ENCODE measurements at regions not wholly inside any gene's neighbourhood (a gene's known extent, or its start where the extent isn't known, plus 50 kb on each side); places are given as distances from the start of the nearest gene placed in this dataset.
"Not testable (repeated sequence)": the region's sequence is repeated elsewhere in the genome, so short reads cannot be mapped to it uniquely, and the experiment has no call there.

GRCh38 chr17:63189082-63189481 is 223.0 kb downstream of the TANC2 start:
- DNase-seq, result no peak

GRCh38 chr17:63189930-63190329 is 223.9 kb downstream of the TANC2 start:
- no peak for DNase-seq

GRCh38 chr17:63190821-63191370 is 224.9 kb downstream of the TANC2 start:
- no peak for DNase-seq

- DNase-seq, result no peak
Observed at GRCh38 chr17:63191610-63192009, 225.6 kb downstream of the TANC2 start.

GRCh38 chr17:63193827-63194226 is 227.8 kb downstream of the TANC2 start:
- DNase-seq, result no peak

- DNase-seq, result no peak
Observed at GRCh38 chr17:63196772-63197335, 230.8 kb downstream of the TANC2 start.

- DNase-seq, result no peak
Observed at GRCh38 chr17:63203652-63204051, 237.6 kb downstream of the TANC2 start.

- no peak for DNase-seq
Observed at GRCh38 chr17:63221939-63222338, 224.2 kb downstream of the CYB561 start.

GRCh38 chr17:63222655-63223054 is 223.5 kb downstream of the CYB561 start:
- peak; percentile 10 for DNase-seq

- DNase-seq, result no peak
Observed at GRCh38 chr17:63223212-63223911, 222.7 kb downstream of the CYB561 start.

GRCh38 chr17:63224644-63225043 is 221.5 kb downstream of the CYB561 start:
- no peak for DNase-seq

GRCh38 chr17:63226720-63227119 is 219.4 kb downstream of the CYB561 start:
- DNase-seq, result not testable (repeated sequence)

- not testable (repeated sequence) for DNase-seq
Observed at GRCh38 chr17:63231015-63231620, 215.0 kb downstream of the CYB561 start.

- DNase-seq, result no peak
Observed at GRCh38 chr17:63232565-63233310, 213.4 kb downstream of the CYB561 start.

- no peak for DNase-seq
Observed at GRCh38 chr17:63240106-63240505, 206.0 kb downstream of the CYB561 start.

GRCh38 chr17:63246344-63246743 is 199.8 kb downstream of the CYB561 start:
- DNase-seq, result no peak

GRCh38 chr17:63247706-63248105 is 198.4 kb downstream of the CYB561 start:
- DNase-seq, result no peak

GRCh38 chr17:63249256-63250004 is 196.7 kb downstream of the CYB561 start:
- DNase-seq, result no peak

- no peak for DNase-seq
Observed at GRCh38 chr17:63250830-63251229, 195.3 kb downstream of the CYB561 start.

- no peak for DNase-seq
Observed at GRCh38 chr17:63258785-63259184, 187.3 kb downstream of the CYB561 start.

GRCh38 chr17:63262751-63263476 is 183.2 kb downstream of the CYB561 start:
- no peak for DNase-seq

GRCh38 chr17:63265526-63265925 is 180.6 kb downstream of the CYB561 start:
- DNase-seq, result no peak

Data from stimulated activated CD4-positive, alpha-beta T cell treated with anti-CD3 and anti-CD28 coated beads, Interleukin-4, amount 100 ng/mL, for 1 hour (primary cell).